Right cardiac atrium (tissue), 5 donors: ENCODE measurements at regions not wholly inside any gene's neighbourhood (a gene's known extent, or its start where the extent isn't known, plus 50 kb on each side); places are given as distances from the start of the nearest gene placed in this dataset.

ENCODE experiments used
- ATAC-seq, 2 donors: fragments of 200-7000 bp; cut with Tn5 transposase; one replicate each; pipeline versions ENCODE4 v1.8.0 to v1.9.1; 2020; ENCODE audit warnings: moderate library complexity in 2 of 2, mild to moderate bottlenecking in 1 of 2
- DNase-seq, 3 donors: peaks; one replicate each; pipeline ENCODE4 v3.0.0-alpha.2; 2020
- H3K27ac ChIP-seq: one replicate; pipeline ENCODE4 v1.5.1; 2013; ENCODE audit warnings: mild to moderate bottlenecking, low read length, control low read depth, moderate library complexity
- H3K27me3 ChIP-seq: one replicate; pipeline ENCODE4 v1.6.1; 2013; ENCODE audit not compliant: control insufficient read depth, insufficient read depth
- H3K4me1 ChIP-seq: one replicate; pipeline ENCODE4 v1.6.1; 2013; ENCODE audit warnings: low read length; ENCODE audit not compliant: control insufficient read depth, insufficient read depth
- H3K4me3 ChIP-seq: one replicate; pipeline ENCODE4 v1.5.1; 2013; ENCODE audit warnings: low read length, control low read depth
- H3K9me3 ChIP-seq: one replicate; pipeline ENCODE4 v1.6.1; 2013; ENCODE audit warnings: low read length; ENCODE audit not compliant: control insufficient read depth
- WGBS: extraction: QIAGEN DNeasy Blood & Tissue Kit; methylation state at CpG from one replicate; pipeline ENCODE4 v1.1.7; 2013; 5-methylcytosine and 5-hydroxymethylcytosine counted together
- intact Hi-C, 4 donors: fragments of 100-400 bp; cut with DNase I; formaldehyde crosslinking; loops; one replicate each; pipeline versions ENCODE4 v1.11.0 to v1.14.0; 2022 to 2023
- donor health status: healthy with polysubstance abuse.
- donor health status: DM: no; HTN: yes; CAD: no.
- donor health status: DM: no; HTN: no; CAD: no.
- donor health status: DM: no; HTN: yes; CAD: no; lungs with severe emphysema.
- donor health status: DM: yes; HTN: yes; CAD: no.

DNA sequence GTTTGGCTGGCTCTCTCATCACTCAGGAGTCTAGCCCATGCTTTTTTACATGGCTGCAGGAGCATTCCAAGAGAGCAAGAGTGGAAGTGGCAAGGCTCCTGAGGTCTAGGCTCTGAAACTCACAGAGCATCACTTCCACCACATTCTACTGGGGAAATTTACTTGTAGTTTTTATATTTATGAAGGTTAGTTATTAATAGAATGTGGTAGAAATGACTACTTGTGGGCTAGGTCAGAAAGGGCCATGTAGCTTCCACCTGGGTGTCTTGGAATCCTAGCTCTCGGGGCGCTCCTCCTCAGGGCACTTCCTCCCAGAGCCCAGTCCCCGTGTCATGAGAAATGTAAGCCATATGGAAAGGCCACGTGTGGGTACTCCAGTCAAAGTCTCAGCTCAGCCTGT, 127.0 kb upstream of the CASK start:
- no peak for ATAC-seq
- Histone ChIP-seq H3K9me3 (no peaks in the 10 kb centered on the region), H3K27me3 (no peaks in the 10 kb centered on the region), H3K4me1 (no peaks in the 10 kb centered on the region), H3K27ac (no peak overlapping the region), H3K4me3 (no peak overlapping the region)
- no peak for DNase-seq
- intact Hi-C loops = no loop called here
- 92% methylated on average over 4 of the region's 4 CpGs for WGBS

DNA sequence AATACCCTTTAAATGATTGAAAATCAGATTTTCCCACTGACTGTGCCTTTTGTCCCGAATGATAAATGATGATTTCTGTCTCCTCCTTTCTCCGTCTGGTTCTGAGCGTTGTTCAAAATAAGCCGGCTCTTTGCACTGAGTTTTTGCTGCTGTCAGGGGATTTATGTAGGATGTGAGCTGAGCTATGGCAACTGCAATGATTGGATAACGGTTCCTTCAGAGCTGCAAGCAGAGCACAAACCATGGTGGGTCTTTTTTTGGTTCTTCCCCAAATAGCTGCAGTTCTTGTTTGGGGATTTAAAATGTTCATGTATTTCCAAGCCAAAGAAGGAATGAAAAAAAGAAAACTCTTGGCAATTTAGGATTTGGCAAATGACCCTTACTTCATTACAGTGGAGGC, 124.5 kb upstream of the CASK start:
- ATAC-seq (no peak), DNase-seq (no peak)
- Histone ChIP-seq H3K4me1 (no peaks in the 10 kb centered on the region), H3K9me3 (no peaks in the 10 kb centered on the region), H3K27ac (no peak overlapping the region), H3K4me3 (no peak overlapping the region), H3K27me3 (no peaks in the 10 kb centered on the region)
- intact Hi-C loops = no loop called here
- 71% methylated on average over 5 of the region's 5 CpGs for WGBS

DNA sequence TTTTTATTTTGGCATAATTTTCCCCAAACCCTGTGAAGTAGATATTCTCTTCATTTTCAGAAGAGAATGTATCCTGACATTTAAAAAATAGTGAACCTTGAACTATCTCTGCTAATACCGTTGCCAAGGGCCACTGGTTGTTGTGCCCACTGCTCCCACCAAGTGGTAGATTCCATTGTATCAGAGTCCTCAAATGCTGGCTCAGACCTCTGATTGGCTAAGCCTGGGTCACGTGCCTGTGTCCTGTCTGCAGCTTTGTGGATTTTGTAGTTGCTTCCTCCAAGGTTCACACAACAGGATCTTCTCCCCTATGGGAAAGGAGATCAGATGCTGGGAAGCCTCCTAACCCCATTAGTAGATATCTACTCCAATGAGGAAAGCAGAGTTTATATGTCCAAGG, 104.8 kb upstream of the CASK start:
- intact Hi-C loops = no loop called here
- Histone ChIP-seq H3K27me3 (no peaks in the 10 kb centered on the region), H3K9me3 (no peaks in the 10 kb centered on the region), H3K27ac (no peak overlapping the region), H3K4me3 (no peak overlapping the region), H3K4me1 (no peaks in the 10 kb centered on the region)
- DNase-seq (no peak), ATAC-seq (no peak)
- 82% methylated on average over 2 of the region's 2 CpGs for WGBS

DNA sequence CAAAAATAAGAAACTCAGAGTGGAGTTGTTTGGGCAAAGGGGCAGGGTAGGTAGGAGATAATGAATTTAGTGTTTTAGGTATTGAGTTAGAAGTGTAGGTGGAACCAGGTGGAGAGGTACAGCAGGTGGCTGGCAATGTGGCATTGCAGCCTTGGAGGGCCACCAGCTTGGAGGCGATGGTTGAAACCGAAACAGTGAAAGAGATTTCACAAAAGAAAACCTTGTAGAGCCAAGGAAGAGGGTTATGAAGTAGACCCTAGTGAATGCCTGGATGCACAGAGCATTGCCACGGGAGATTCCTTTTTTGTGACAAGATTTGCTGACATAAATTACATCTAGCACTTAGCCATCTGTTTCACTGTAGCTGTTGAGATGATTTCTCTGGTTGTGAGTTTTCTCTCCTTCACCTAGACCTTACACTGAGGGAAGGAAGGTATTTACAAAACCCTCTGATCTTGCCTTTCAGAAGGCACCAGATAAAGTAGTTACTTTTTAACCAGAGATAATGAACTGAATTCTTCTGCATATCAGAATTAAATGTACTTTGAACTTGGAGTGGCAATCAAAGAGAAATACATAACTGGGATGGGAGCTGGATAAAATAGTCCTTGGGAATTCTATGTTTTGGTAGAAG, 104.1 kb upstream of the CASK start:
- H3K27me3 ChIP-seq = no peaks in the 10 kb centered on the region
- DNase-seq (no peak), ATAC-seq (no peak)
- H3K4me1 ChIP-seq = no peaks in the 10 kb centered on the region
- intact Hi-C loops = no loop called here
- H3K9me3 ChIP-seq = no peaks in the 10 kb centered on the region
- no peak overlapping the region for H3K4me3 ChIP-seq
- no peak overlapping the region for H3K27ac ChIP-seq
- WGBS = 88% methylated on average over 3 of the region's 3 CpGs

DNA sequence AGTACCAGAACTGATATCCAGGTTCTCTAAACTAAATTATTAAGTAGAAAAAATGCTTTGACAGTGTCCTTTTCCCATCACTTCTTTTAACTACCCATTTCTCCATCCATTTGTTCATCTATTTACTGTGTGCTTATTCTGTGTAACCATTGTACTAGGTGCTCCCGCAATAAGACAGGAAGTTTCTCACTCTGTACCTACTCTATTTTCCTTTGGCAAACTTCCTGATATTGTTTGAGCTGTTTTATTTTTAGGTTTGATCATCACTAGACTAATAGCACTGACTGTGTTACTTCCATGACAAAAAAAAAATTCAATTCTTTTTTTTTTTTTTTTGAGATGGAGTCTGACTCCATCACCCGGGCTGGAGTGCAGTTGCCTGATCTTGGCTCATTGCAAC, 102.5 kb upstream of the CASK start:
- no peaks in the 10 kb centered on the region for H3K27me3 ChIP-seq
- H3K27ac ChIP-seq = no peak overlapping the region
- H3K4me3 ChIP-seq = no peak overlapping the region
- no peaks in the 10 kb centered on the region for H3K9me3 ChIP-seq
- intact Hi-C loops = no loop called here
- no peak for DNase-seq
- no peaks in the 10 kb centered on the region for H3K4me1 ChIP-seq
- ATAC-seq = no peak
- WGBS = 70% methylated on average over 2 of the region's 2 CpGs

DNA sequence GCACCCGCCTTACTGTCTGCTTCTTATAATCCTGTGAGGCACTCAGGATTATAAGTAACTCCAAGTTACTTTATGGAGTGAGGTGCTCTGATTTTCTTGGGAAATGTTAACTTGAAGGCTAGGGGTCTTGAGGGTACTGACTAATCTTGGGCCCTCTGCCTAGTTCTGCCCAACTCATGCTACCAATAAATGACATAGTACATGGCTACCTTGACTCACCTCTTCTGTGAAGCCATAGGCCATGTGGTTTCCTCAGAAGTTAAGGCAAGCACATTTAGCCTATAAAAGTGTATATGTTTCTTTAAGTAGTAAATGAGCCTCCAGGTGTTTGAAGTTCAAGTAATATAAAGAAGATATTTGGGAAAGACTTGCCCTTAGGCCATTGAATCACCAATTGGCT, 99.8 kb upstream of the CASK start:
- Histone ChIP-seq H3K27ac (no peak overlapping the region), H3K4me3 (no peak overlapping the region), H3K27me3 (no peaks in the 10 kb centered on the region), H3K9me3 (no peaks in the 10 kb centered on the region), H3K4me1 (no peaks in the 10 kb centered on the region)
- WGBS = 94% methylated on average over 1 of the region's 1 CpG
- intact Hi-C loops = no loop called here
- ATAC-seq (no peak), DNase-seq (no peak)

DNA sequence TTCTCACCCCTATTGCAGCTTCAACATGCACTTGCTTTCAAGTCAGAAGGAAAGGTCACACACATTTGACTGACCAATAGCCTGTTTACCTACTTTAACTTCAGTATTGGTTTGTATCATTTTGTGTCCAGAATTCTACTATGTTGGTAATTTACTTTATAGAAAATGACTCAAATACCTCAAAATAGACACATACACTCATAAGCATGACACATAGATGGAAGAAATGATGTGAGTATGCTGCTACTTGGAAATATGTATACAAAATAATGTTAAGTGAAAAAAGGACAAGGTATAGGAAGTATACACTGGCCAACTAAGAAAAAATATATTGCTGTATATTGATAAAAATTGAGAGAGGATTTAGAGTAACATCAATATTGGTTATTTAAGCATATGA, 98.8 kb upstream of the CASK start:
- Histone ChIP-seq H3K4me1 (no peaks in the 10 kb centered on the region), H3K4me3 (no peak overlapping the region), H3K27ac (no peak overlapping the region), H3K9me3 (no peaks in the 10 kb centered on the region), H3K27me3 (no peaks in the 10 kb centered on the region)
- DNase-seq = no peak
- intact Hi-C loops = no loop called here
- no peak for ATAC-seq

DNA sequence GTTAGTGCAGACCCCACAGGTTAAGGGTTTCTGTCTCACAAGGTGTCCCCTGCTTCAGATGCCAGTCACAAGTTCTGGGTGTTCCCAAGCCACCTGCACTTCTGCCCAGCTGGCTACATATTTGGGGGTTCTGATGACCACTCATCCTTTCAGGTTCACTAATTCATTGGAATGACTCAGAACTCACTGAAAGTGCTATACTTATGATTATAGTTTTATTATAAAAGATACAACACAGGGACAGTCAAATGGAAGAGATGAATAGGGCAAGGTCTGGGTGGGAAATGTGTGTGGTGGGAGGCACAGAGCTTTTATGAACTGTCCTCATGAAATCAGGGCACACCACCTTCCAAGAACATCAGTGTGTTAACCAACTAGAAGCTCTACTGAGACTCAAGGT, 97.7 kb upstream of the CASK start:
- Histone ChIP-seq H3K4me1 (no peaks in the 10 kb centered on the region), H3K27me3 (no peaks in the 10 kb centered on the region), H3K9me3 (no peaks in the 10 kb centered on the region), H3K27ac (no peak overlapping the region), H3K4me3 (no peak overlapping the region)
- ATAC-seq (no peak), DNase-seq (no peak)
- intact Hi-C loops = no loop called here

DNA sequence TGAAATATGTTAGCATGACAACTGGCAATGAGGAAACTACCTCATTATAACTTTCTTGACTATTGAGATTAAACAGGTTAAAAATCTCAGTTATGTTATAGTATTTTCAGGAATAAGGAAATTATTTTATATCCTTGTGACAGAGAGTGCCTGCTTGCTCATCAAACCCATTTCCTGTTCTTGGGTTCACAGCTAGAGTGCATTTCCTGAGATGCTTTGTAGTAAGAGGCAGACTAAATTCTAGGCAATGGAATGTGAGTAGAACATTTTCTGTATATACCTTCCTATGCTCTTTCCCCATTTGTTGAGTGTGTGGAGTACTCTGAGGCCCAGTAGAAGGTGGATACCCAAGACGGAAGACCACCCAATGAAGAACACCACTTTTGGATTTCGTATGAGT, 96.9 kb upstream of the CASK start:
- H3K4me3 ChIP-seq = no peak overlapping the region
- DNase-seq (no peak), ATAC-seq (no peak)
- no peaks in the 10 kb centered on the region for H3K9me3 ChIP-seq
- no peaks in the 10 kb centered on the region for H3K4me1 ChIP-seq
- 88% methylated on average over 2 of the region's 2 CpGs for WGBS
- no peaks in the 10 kb centered on the region for H3K27me3 ChIP-seq
- no peak overlapping the region for H3K27ac ChIP-seq
- intact Hi-C loops = no loop called here

DNA sequence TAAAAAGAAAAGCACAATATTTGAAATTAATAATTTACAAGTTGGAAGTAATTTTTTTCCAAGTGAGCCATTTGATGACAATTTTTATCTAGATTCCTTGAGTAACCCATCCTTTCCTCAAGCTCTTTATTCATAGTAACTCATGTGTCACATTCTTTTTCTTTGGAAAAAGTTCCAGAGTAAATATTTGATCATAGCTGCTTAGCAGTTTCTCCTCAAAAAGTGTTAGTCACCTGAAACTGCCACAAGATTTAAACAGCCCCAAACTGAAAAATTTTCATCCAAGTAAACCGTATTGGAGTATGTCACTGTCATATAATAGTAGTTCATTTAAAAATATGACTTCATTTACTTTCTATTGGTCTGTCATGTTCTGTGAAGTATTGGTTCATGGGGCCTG, 94.6 kb upstream of the CASK start:
- H3K4me1 ChIP-seq = no peaks in the 10 kb centered on the region
- no peaks in the 10 kb centered on the region for H3K27me3 ChIP-seq
- H3K9me3 ChIP-seq = no peaks in the 10 kb centered on the region
- intact Hi-C loops = no loop called here
- no peak overlapping the region for H3K27ac ChIP-seq
- ATAC-seq = no peak
- no peak overlapping the region for H3K4me3 ChIP-seq
- WGBS = 91% methylated on average over 1 of the region's 1 CpG
- no peak for DNase-seq

DNA sequence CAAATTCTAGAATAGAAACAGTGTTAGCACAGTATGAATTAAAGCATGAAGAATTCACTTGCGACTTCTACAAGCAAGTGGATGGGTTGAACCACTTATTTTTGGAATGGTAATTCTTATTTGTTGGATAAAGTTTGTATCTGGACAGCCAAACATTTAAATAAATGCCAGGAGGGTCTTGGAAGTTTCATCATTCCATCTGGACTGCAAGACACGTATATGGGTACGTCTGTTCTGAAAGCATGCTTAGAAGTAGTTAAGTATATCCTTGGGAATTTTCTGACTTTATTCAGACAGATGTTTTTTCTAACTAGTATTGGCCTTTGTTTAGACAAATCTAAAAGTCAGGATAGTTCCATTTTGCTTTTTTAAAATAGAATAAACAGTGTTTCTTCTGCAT, 77.5 kb upstream of the CASK start:
- no peaks in the 10 kb centered on the region for H3K27me3 ChIP-seq
- 79% methylated on average over 3 of the region's 3 CpGs for WGBS
- ATAC-seq (no peak), DNase-seq (no peak)
- H3K4me3 ChIP-seq = no peak overlapping the region
- H3K27ac ChIP-seq = no peak overlapping the region
- H3K4me1 ChIP-seq = no peaks in the 10 kb centered on the region
- no peaks in the 10 kb centered on the region for H3K9me3 ChIP-seq
- intact Hi-C loops = no loop called here

DNA sequence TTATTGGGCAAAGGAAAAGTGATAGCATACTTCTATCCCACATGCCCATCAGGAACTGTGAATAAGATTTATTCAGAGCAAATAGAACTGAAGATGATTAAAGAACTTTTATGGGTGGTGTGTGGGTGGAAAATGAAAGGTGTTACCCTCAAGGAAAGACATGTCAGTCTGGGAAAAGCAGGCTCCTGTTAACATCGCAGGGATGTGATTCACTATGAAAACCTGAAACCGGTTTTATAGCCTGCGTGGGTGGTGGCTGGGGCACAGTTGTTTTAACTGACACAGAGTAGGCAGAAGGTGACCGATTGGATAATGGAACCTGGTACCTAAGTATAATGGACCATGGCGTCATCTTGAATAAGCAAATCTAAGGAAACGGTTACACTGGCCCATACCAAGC, 61.3 kb upstream of the CASK start:
- no peaks in the 10 kb centered on the region for H3K4me1 ChIP-seq
- intact Hi-C loops = no loop called here
- ATAC-seq (no peak), DNase-seq (no peak)
- WGBS = 90% methylated on average over 6 of the region's 6 CpGs
- no peak overlapping the region for H3K4me3 ChIP-seq
- H3K9me3 ChIP-seq = no peaks in the 10 kb centered on the region
- H3K27ac ChIP-seq = no peak overlapping the region
- H3K27me3 ChIP-seq = no peaks in the 10 kb centered on the region
